Myocyte (in vitro differentiated cells): ENCODE measurements at regions not wholly inside any gene's neighbourhood (a gene's known extent, or its start where the extent isn't known, plus 50 kb on each side); places are given as distances from the start of the nearest gene placed in this dataset.

ENCODE experiments used
- DNase-seq: peaks from one replicate; pipeline ENCODE4 v3.0.0-alpha.2; 2012; ENCODE audit warnings: low read depth

DNA sequence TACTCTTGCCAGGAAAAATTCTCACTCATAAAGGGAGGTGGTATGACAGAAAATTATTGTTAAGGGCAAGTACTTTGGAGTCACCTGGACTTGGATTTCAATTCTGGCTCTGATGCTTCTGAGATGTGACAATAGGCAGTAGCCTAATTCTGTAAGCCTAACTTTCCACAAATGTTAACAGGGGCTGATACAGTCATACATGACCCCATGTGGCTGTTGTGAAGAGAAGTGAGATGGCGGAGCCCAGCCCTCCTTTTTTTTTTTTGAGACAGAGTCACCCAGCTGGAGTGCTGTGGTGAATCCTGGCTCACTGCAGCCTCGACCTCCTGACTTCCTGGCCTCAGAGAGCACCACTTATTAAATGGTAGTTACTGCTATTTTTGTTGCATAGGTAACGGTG is 54.4 kb upstream of the IRF2 start:
- DNase-seq: no peak

DNA sequence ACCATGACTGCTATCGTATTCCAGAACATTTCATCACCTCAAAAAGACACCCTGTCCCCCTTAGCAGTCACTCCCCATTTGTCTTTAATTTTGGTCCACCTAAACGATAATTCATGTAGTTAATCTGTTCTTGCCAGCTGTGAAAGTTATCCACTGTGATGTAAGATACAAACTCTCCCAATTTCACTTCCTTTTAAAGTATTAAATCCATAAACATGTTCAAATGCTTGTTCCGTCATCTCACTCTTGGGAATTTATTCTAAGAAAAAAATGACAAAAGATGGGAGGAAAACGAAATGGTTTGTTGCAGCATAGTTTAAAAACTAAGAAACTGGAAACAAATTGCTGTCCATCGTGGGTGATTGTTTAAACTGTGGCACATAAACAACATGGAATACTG is 53.7 kb upstream of the IRF2 start:
- no peak for DNase-seq

DNA sequence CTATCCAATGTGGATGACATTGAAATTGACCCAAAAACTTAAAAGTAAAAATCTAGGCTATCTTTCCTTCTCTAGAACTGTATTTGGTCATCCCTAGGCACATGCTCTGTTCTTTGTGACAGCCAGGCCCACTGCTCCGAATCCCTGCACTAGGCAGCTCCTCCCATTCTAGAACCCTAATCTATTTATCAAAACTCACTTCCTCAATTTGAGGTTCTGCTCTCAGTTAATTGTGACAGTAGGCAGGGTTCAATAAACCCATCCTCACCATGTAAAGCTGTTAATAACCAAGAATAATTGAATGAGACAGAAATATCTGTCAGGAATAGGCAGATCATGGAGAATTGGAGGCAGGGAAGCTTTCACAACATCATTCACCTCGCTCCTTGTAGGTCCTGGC is 51.9 kb upstream of the IRF2 start:
- DNase-seq: no peak
